ENCODE measurements at regions not wholly inside any gene's neighbourhood (a gene's known extent, or its start where the extent isn't known, plus 50 kb on each side); places are given as distances from the start of the nearest gene placed in this dataset.

DNA sequence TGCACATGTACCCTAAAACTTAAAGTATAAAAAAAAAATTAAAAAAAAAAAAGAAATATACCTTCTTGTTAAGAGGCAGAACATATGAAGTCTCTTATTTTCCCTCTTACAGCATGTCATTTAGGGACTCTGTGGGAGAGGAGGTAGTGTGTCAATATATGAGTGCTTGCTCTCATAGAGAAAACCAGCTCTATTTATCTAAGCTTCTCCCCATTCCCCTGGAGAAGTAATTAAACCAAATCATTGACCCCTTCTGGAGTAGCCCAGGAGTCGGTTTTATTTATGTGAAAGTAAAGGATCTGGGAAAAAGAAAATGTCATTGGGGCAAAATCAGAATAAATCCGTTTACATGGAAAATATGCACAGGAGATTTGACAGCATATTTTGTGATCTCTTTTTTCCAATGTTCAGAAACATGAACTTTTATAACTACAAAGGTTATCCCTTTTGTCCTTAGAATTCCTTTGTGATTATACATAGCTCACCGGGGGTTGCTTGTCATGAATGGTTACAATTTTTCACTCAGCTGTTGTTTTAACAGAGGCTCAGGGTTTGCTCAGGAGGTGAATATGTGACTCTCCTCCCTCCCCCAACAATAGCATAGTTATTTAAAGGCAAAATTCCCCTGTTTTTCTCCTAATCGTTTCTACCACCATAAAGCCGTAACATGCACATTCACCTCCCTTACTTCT is 114.5 kb upstream of the C1orf21 start:
- no peak for DNase-seq (ENCODE audit: low read depth, low spot score)

DNA sequence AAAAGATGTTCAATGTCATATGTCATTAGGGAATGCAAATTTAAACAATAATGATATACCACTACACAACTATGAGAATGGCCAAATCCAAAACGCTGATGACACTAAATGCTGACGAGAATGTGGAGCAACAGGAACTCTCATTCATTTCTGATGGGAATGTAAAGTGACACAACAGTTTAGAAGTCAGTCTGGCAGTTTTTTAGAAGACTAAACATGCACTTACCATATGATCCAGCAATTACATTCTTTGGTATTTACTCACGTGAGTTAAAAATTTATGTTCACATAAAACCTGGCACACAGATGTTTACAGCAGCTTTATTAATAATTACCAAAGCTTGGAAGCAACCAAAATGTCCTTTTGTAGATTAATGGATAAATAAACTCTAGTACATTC is 110.4 kb upstream of the C1orf21 start:
- DNase-seq (ENCODE audit: low read depth, low spot score): no peak

DNA sequence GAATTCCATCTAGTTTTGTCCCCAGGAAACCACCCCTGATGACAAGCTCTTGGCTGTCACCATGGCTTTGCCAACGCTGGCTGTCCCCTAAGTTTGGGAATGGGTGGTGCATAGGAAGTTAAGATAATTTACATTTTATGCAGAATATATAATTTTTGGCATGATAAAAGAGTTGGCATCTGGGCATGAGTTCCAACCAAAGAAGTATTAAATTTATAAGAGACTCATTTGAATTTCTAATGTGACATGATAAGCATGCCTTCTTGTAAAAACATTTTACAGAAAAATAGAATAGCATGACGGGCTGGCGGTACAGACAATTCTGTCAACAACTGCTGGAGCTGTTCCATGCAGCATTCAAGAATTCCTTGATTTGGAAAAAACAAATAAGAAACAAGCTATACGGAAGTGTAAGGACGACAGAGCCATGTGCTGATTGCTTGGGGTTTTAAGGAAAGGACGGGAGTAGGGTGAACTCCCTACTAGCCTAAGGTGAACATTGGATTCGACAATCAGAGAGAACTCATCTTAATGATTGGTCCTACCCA is 106.8 kb upstream of the C1orf21 start:
- no peak for DNase-seq (ENCODE audit: low read depth, low spot score)

DNA sequence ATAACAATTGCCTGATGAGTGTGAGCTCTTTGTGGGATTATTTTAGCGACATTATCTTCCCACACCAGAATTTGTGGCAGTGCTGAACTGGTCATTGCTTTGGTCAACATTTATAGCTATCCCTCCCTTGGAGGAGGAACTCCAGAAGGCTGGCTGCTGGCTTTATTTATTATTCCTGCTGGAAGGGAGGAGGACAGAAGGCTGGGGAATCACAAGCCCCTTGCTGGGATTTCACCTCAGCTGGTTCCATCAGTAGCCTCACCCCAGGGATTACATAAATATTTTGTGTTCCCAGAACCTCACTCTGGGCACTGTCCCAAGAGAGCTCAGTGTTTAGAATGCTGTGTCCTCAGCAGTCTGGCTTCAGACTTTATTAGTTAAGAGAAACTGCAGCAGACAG is 102.8 kb upstream of the C1orf21 start:
- DNase-seq (ENCODE audit: low read depth, low spot score): no peak

DNA sequence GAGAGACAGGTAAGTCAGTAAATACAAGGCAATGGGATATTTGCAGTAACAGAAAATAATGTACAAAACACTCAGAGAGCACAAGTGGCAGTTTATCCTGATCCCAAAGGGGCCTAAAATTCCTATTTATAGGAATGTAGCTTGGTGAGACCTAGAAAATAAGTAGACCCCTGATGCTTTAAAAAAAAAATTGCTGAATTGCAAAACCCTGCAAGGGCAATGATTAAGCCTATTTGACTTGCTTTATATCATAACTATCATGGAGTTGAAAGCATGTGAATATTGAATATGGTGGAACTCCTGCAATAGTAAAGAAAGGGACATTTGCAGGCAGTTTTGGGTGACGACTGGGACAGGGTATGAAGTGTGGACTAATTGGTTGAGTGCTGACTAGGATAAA is 101.9 kb upstream of the C1orf21 start:
- no peak for DNase-seq (ENCODE audit: low read depth, low spot score)

DNA sequence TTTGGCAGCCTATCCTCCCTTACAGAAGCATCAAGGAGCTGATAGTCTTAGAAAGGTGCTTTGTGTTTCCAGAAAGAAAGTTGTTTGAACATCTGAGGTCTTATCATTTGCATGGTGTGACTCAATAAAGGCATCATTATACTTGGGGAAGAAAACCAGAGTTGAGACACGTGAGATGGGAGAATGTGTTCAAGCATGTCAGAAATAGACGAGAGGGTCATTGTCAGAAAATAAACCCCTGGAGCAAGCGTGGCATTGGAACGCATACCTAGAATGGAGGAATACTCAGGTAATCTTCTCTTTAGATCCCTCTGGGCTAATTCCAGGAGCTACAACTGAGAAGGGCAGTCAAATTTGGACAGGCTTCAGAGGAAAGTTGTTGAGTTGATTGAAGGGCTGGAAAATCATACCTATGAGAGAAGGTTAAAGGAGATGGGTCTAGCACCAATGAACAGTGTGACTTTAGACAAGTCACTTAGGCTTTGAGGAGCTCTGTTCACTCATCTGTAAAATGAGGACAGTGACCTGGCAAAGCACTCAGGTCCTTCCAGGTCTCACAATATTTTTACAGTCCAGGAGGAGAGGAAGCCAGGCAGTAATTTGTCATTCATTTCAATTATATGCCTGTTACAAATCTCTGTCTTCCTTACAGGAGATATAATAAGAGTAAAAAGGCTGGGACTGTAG is 101.3 kb upstream of the C1orf21 start:
- DNase-seq (ENCODE audit: low read depth, low spot score): no peak

DNA sequence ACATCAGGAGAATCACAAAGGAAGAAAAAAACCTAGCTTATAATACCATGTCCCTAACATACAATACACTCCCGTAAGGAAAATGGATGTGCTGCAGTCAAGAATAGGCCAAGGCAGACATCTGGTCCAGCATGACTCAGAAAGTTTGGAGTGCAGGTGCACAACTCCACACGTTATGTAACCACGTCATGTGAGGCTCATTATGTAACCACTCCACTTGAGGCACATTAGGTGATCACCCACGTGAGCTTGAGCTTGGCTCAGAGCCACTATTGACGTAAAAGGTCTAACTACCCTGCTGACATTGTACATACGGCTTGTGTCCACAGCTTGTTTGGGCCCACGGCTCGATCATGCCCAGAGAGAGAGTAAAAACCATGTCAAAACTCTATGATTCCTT is 99.8 kb upstream of the C1orf21 start:
- DNase-seq (ENCODE audit: low read depth, low spot score): no peak

DNA sequence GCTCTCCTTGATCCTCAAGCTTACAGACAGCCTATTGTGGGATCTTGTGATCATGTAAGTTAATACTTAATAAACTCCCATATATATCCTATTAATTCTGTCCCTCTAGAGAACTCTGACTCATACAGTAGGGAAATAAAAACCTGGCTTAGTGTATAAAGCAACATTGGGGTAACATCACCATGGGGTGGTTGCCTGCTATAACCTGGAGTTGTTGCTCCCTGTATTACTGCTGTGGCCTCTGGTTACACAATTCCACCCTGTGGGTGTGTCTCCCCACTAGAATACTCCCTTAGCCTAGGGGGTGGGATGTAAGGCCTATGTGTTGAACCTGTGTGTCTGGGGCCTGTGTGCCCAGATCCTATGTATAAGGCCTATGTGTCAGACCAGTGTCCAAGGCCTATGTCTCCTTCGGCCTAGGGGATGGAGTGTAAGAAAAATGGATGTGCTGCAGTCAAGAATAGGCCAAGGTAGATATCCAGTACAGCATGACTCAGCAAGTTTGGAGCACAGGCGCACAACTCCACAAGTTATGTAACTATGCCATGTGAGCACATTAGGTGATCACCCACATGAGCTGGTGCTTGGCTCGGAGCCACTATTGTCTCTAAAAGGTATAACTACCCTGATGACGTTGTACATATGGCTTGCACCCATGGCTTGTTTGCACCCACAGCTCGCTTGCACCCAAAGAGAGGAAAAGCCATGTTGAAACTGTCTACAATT is 96.8 kb upstream of the C1orf21 start:
- DNase-seq (ENCODE audit: low read depth, low spot score): no peak

DNA sequence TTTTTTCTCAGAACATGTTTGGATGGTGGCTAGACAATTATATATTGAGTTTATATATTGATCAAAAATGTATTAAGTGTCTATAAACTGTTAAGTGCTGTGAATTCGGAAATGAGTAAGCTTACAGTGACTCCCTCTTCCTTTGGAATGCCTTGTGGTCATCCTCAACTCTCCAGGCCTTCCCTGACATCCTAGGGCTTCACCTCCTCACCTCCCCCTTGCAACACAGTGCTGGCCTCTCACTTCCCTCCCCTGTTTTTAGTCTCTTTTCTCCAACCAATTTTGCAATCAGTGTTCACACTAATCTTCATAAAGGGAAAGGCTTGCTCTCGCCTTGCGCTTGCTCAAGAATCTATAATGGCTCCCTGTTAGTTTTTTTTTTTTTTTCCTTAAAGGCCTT is 95.1 kb upstream of the C1orf21 start:
- DNase-seq (ENCODE audit: low read depth, low spot score): no peak

DNA sequence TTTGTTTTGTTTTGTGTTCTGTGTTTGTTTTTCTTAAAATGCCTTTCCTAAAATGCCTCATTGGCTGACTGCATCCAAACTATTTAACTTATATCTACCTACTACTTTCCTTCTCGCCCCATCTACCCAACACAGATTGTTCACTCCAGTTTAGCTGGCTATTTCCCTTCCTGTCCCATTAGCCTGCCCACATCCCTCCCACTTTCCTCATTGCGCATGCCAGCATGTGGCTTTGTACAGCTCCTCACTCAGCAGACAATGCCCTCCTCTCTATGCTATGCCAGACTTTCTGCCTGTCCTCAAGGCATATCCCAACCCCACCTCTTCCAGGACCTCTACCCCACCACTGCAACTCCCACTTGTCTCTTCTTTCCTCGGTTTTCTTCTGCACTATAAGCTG is 94.7 kb upstream of the C1orf21 start:
- no peak for DNase-seq (ENCODE audit: low read depth, low spot score)

DNA sequence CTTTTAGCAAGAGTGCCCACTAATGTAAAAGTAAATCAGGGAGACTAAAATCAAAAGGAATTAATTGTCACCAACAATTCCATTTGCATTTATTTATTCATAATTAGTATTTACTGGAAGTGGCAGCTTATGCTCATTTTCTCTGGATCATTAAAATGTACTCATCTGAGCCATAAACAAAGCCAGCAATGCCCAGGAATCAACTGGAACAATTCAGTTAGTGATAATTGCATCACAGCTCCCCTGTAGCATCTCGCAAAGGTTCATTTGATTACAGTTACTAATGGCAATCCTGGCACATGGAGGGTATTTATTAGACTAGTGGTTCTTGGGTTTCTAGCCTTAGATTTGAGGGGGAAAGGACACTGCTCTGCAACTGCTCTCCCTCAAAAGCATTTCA is 92.7 kb upstream of the C1orf21 start:
- no peak for DNase-seq (ENCODE audit: low read depth, low spot score)

DNA sequence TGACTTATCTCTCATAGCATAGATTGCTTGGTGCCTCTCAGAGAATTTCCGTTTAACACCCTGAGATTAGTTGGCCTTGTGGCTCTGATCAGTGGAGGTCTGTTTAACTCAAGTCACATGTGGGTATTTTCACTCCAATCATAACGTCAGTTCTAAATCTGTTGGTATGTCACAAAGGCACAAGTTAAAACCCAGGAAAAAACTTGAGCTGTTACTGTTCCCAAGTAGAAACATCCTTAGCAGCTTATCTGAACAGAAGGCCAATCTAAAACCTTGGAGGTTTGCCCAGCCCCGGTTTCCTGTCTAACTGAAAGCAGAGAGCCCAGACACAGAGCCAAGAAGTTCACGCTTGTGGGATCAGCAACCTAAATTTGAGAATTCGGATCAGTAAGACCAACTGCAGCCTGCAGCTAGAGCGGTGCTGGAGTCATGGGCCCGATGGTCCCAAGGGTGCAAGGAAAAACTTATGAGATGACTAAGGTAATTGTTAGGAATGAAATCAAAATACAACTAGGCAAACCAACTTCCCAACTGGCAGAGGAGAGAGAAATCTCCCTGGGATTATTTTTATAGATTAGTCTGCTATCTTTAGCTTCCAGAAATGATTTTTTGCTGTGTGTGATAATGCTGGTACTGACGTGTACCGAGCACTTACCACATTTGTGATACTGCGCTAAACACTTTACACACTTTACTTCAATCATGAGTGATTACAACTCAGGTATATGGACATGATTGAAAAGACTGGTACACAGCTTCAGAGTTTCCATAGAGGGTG is 90.2 kb upstream of the C1orf21 start:
- peak; percentile 64 for DNase-seq (ENCODE audit: low read depth, low spot score)

DNA sequence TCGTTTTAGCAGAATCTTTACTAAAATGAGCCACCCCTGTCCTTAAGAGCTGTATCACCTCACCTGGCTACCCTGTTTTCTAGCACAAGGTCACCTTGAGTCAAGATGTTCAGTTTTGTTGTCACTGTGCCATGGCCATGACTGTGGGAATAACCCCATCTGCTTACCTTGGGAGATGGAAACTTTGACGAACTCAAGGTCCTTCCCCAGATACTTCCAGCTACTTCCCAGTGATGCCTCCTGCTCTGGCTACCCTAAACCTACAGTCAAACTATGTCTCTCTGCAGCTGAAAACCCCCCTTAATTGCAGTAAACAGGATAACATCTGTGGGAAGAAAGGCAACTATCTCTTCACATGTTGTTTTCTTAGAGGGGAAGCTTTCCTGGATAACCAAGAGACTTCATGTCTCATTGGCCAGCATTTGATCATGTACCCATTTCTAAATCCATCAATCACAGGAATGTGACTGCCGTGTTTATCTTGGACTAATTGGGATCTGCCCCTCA is 89.5 kb upstream of the C1orf21 start:
- DNase-seq (ENCODE audit: low read depth, low spot score): no peak

DNA sequence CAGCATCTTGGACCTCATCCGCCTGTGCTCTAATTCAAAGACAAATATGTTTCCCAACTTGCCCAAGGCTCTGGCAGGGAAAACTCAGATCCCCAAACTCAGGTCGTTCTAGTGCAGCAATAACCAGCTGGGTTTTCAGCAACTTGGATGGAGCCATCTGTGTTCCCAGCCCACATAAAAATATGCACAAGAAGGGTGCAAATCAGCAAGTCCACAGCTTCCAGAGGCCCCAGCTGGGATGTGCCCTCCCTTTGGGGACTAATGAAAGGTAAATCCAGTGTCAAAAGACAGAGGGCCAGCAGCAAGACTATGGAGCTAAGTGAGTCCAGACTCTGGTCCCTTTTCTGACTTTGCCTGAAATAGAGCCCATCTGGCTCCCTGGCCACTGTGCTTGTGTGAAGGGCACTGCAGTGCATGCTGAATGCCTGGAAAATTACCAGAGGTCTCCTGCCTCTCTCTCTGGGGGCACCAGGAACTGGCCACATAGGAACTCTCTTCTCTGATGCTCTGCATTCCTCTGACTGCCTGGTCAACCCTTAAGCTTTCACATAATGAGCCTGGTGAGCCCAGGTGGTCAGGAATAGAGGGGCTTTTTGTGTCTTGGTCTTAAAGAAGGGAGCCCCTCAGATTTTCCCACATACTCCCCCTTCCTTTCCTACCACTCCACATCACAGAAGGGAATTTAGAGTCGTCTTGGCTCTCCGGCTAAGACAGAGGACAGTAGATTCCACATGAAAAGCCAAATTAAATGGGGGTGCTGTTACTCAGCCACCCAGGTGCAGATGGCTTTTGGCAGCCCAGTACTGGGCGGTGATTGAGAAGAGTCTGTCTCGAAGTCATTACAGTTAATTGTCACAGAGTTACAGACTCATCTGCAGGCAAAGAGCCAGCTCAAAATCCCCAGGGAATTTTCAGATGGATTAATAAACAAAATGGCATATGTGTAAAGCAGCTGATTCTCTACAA is 88.1 kb upstream of the C1orf21 start:
- DNase-seq (ENCODE audit: low read depth, low spot score): no peak

DNA sequence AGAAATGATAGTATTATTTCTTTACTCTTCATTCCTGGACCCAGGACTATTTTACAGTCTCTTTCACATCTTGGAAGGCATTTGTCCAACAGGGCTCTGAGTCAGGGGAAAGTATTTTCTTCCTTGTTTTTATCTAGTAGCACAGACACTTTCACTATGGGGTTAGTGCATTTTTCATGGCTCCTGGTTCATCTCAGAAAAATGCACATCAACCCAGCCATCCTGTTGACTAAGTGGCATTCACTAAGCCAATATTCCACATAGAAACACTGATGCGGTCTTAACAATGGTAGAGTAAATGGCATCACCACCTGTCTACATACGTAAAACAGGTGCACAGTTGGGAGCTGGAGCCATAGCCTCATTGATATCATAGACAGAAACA is 87.4 kb upstream of the C1orf21 start:
- DNase-seq (ENCODE audit: low read depth, low spot score): no peak

DNA sequence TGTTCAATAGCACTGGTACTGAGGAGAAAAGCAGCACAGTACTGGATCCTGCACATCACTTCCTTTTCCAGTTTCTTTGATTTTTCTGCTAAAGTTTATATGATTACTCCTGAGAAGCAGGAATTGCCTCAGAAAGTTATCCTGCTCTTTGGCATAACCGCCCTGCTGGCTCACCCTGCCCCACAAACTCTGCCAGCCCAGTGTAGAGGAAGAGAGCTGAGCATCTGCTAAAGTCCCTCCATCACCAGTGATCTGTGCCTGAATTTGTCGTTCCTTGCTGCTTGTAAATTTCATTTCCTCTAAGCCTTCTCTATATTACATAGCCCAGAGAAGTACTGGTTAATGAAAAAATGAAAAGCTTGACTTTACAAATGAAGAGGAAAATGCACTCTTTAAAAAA is 87.0 kb upstream of the C1orf21 start:
- DNase-seq (ENCODE audit: low read depth, low spot score): no peak

DNA sequence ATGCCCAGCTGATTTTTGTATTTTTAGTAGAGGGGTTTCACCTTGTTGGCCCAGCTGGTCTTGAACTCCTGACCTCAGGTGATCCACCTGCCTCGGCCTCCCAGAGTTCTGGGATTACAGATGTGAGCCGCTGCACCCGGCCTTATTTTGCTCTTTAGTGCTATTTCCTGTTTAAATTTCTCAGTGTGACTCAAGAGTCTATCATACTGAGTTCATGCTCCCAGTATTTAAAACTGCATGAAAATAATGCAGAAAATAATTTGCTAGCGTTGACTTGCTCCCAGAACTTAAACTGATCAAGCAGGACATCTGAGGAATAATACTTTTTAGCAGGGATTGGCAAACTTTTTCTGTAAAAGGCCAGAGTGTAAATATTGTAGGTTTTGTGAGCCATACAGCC is 86.4 kb upstream of the C1orf21 start:
- DNase-seq (ENCODE audit: low read depth, low spot score): no peak

DNA sequence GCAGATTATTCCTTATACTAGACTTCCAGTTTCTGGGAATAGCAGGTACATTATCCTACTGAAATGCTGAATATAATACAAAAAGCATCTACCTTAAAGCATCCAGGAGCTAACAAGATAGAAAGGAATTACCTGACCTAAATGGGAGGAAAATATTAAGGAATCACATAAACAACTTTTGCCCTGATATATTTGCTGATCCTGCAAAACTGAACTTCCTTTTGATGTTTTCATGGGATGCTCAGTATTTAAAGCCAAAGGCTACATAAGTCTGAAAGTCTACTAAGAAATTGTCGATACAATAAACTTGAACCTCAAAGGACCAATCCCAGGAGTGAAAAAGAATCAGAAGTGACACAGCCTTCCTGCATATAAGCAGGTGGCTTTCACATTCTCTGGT is 85.6 kb upstream of the C1orf21 start:
- DNase-seq (ENCODE audit: low read depth, low spot score): no peak

DNA sequence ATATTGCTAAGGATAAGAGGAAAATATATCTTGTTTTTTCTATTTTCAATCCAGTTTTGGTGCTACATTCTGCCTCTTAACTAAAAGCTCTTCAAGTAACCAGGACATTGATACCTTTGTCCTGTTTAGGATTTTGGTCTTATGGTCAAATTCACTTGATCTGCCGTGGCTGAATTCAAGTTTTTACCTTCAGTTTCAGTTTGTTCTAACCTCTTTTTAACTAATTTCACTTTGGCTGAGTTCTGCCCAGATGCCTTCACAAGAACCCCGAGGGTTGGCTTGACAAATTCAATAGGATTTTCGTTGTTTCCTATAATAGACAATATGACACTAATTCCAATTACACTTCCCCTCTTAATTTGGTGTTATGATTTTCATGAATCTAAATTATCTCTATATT is 84.5 kb upstream of the C1orf21 start:
- DNase-seq (ENCODE audit: low read depth, low spot score): no peak

DNA sequence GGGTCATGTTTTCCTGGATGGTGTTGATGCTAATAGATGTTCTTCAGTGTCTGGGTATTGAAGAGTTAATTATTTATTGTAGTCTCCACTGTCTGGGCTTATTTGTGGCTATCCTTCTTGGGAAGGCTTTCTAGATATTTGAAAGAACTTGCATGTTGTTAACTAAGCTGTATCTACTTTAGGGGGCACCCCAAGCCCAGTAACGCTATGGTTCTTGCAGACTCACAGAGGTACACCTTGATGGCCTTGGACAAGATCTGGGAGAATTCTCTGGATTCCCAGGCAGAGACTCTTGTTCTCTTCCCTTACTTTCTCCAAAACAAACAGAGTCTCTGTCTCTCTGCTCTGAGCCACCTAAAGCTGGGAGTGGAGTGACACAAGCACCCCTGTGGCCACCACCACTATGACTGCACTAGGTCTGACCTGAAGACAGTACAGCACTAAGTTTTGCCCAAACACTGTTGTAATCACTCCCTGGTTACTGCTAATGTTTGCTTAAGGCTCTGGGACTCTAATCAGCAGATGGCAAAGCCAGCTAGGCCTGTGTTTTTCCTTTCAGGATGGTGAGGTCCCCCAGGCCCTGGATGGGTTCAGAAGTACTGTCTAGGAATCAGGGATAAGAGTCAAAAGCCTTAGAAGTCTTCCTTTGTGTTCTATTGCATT is 76.5 kb upstream of the C1orf21 start:
- DNase-seq (ENCODE audit: low read depth, low spot score): no peak
